ENCODE measurements at regions not wholly inside any gene's neighbourhood (a gene's known extent, or its start where the extent isn't known, plus 50 kb on each side); places are given as distances from the start of the nearest gene placed in this dataset.
"Not testable (repeated sequence)": the region's sequence is repeated elsewhere in the genome, so short reads cannot be mapped to it uniquely, and the experiment has no call there.

GRCh38 chr6:22376293-22376692, 79.5 kb upstream of the PRL start:
- not testable (repeated sequence) for TF ChIP-seq TCF12 (IDR thresholded peaks at IDR 0.05); SMC3 (IDR thresholded peaks at IDR 0.05; ENCODE audit: low read depth, low read length); RFX5 (IDR thresholded peaks at IDR 0.05; ENCODE audit: low read length); CTCF (IDR thresholded peaks at IDR 0.05); FOXJ3 (CRISPR knock-in tag; IDR thresholded peaks at IDR 0.05); TEAD4 (IDR thresholded peaks at IDR 0.05; ENCODE audit: borderline replicate concordance, insufficient read depth); CHD2 (IDR thresholded peaks at IDR 0.05; ENCODE audit: low read length, partially characterized antibody); RAD21 (IDR thresholded peaks at IDR 0.05; ENCODE audit: low read length); POLR2AphosphoS5 (IDR thresholded peaks at IDR 0.05; ENCODE audit: low read depth, low read length); IRF3 (IDR thresholded peaks at IDR 0.05; ENCODE audit: low read depth, low read length); GABPA (IDR thresholded peaks at IDR 0.05; ENCODE audit: low read depth); MAX (IDR thresholded peaks at IDR 0.05; ENCODE audit: low read depth); TAF1 (IDR thresholded peaks at IDR 0.05; ENCODE audit: borderline replicate concordance, low read depth, low read length); EP300 (IDR thresholded peaks at IDR 0.05; ENCODE audit: borderline replicate concordance in 1 of 2, low read depth in 1 of 2, low read length in 1 of 2)
